ENCODE measurements at regions not wholly inside any gene's neighbourhood (a gene's known extent, or its start where the extent isn't known, plus 50 kb on each side); places are given as distances from the start of the nearest gene placed in this dataset.

DNA sequence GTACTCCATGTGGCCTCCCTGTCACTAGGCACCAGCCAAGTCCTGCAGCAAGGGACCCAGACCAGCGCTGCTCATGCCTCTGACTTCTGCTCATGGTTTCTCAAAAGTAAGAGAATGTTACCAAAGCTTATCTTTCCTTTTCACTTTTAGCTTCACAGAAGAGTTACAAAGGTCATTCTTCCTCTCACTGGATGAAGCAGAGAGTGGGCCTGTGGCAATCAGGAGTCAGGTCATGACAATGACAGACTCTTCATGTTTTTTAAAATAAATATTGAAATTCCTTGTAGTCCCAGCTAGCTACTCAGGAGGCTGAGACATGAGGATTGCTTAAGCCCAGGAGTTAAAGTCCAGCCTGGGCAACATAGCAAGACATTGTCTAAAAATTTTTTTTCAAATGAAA is 126.1 kb downstream of the OSR1 start:
- DNase-seq, result no peak

DNA sequence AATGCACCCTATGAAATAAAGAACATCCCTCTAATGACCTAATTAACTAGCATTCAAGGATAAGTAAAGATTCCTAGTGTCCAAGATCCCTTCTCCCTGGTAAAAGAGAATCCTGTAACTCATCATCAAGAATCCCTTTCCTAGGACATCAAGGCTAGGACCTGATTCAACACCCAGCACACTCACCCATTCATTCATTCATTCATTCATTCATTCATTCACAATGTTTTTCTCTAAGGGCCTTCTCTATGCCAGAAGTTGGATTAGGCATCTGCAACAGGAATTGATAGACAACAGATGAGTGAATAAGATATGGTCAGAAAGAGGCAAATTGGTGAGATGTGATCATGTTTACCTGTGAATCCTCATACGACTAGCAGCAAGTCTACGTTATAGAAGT is 126.8 kb downstream of the OSR1 start:
- no peak for DNase-seq

DNA sequence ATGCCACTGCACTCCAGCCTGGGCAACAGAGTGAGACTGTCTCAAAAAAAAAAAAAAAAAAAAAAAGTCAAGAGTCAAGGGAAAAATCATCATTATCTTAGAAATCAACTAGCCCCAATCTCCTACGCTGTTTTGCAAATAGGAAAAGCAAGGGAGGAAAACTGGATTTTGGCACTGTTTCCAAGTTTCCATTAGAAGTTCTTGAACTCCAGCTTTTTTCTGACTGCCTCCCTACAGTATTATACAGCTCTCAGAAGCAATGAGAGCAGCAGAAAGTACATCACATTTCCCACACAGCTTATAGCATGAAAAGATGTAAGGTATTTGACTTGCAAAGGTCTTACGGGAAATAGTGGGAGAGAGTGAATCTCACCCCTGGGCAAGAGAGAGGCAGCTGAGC is 127.8 kb downstream of the OSR1 start:
- no peak for DNase-seq

DNA sequence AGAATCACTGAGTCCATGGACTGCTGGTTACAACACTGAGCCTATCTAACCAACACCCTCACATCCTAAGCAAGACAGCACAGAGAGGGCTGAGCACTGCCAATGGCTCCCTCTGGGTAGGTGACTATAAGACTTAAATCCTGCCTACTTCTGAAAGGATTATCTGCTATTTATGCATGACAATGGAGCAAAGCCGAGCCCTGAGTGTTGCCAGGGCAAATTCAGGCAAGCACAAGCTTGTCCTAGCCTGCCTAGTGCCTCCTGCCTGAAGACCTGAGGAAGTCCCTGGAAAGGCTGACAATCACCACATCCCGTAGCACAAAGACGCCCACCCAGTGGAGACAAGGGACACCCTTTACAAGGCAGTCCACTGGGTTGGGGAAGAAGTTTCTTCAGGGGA is 129.7 kb downstream of the OSR1 start:
- DNase-seq, result no peak

DNA sequence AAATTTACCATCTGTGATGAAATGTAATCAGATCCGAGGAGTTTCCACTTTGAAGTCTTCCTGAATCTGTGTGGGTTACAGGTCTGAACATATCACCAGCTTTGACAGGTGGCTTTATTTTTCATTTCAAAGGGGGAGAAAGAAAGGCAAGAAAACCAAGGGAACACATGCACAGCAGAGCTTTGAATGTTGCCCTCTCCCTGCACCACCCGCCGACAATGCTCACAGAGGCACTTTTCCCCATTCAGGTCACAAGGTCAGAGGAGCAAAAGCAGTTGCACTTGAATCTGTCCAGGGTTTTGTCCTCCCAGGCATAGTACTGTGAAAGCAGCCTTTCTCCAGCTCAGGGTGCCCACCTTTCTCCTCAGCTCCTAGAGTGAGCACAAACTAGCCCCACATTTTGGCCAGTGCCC is 130.2 kb downstream of the OSR1 start:
- DNase-seq, result no peak

DNA sequence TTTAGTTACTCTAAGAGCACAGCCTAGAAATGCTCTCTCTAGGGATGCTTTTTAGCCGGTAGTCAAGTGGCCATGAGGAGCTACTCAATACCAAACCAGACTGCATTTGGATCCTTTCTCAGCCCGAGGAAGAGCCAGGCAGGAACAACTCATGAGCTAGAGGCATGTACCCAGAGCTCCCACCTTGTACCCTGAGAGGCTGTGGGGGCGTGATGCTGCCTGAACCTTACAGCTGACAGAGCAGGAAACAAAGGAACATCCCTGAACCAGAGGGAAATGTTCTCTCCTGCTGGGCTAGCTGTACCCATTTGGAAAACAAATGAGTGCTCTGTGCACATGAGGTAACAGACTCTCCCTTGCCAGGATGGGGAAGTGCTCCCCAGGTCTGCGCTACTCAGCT is 131.6 kb downstream of the OSR1 start:
- no peak for DNase-seq

DNA sequence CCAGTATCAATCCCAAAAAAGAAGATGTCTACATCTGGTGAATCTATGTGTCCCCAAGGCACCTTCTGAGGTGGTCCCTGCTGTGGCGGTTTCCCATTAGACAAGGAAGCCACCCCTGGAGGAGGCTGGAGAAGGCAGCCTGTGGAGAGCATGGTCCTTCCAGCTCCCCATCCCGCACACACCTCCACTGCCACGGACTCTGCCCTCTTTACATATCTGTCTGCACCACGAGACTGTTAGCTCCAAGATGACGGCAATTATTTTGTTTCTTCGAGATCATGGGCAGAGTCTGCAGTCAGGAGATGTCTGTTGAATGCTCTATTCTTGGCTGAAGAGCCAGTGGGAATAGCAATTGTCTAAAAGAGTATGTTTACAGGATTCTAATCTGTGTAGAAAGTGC is 132.0 kb downstream of the OSR1 start:
- DNase-seq, result no peak

DNA sequence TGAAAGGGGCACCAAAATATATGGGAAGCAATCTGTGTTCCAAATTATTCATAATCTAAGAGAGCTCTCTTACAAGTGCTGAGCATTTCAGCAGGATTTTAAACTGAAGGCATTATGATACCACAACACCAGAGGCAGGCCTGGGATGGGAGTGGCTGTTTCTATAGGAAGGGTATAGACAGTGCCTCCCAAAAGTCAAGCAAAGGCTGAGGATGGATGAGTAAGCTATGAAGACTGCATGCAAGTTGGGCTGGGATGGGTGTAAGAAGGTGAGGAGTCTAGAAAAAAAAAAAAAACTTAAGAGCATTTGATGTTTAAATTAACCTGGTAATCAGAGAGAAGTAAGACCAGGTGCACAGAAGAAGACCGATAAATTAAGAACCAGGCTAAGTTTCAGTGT is 132.5 kb downstream of the OSR1 start:
- DNase-seq, result no peak

DNA sequence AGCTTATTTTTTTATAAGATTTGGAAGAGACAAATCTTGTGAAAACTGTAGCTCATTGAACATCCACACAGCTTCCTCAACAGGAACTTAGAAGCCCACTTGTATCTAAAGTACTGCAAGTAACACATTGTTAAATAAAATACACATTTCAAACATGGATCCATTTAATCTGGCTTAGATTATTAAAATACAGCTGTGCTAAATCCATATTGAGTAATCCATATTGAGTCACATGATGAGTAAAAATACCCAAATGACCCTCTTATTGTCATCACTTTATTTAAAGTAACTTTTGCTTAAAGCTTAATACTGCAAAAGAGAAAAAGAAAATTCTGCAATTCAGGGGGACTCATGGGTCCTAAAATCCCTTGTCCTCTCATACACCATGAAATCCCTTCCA is 133.3 kb downstream of the OSR1 start:
- no peak for DNase-seq

DNA sequence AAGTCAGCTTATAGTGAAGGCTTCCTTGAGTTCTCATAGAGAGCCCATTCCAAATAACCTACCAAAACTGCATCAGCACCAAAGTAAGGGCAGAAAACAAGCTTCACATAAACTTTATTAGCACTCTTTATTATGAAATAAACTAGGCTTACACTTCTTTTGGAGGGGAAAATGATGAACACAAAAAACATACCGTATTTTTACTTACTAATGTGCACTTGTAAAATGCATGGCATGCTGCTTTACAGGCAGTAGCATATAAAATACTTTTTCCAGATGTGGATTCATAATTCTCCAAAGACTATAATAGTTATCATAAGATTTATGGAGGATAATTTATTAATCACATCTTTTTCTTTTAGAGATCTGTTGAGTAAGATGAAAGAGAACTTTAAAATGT is 133.9 kb downstream of the OSR1 start:
- no peak for DNase-seq

DNA sequence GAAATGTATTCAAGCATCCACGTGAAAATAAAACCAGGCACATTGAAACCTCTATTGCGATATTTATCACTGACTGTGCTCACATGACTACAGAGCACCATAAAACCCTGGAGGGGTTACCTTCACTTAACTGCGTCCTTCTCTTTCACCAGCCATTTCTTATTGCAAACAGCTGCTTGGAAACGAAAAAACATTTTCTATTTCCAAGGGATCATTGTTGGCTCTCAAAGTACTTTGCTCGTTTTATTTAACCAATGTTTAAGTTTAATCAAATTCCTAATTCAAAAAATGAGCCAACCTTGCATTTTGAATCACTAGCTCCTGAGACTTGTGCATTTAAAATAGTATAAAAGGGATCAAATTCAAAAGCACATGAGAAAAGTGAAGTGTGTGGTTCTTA is 134.4 kb downstream of the OSR1 start:
- DNase-seq, result no peak

DNA sequence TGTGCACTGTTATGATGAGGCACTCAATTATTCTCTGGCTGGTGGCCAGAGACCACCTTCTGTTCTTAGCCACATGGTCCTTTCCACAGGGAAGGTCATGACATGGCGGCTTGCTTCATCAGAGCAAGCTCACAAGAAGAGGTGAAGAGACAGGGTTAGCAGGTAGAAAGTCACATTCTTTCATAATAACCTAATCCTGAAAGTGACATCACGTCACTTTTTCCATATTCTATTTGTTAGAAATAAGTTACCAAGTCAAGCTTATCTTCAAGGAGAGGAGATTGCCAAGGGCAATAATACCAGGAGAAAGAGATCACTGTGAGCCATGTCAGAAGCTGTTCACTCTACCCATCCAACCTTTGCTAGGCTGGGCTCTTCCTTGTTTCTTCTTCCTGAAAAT is 139.4 kb downstream of the OSR1 start:
- DNase-seq, result no peak

DNA sequence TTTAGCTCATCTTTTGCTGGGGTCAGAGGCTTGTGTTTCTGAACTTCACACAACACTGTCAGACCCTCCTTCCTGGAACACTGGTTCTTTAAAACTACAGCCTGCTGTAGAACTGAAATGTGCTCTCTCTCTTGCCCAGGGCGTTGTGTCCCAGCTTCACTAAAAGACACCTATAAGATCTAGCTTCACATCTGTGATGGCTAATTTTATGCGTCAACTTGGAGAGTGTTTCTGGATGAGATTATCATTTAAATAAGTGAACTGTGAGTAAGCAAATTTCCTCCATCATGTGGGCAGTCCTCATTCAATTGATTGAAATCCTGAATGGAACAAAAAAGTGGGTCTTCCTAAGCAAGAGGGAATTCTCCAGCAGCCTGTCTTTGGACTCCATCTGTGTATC is 140.3 kb downstream of the OSR1 start:
- DNase-seq, result no peak

DNA sequence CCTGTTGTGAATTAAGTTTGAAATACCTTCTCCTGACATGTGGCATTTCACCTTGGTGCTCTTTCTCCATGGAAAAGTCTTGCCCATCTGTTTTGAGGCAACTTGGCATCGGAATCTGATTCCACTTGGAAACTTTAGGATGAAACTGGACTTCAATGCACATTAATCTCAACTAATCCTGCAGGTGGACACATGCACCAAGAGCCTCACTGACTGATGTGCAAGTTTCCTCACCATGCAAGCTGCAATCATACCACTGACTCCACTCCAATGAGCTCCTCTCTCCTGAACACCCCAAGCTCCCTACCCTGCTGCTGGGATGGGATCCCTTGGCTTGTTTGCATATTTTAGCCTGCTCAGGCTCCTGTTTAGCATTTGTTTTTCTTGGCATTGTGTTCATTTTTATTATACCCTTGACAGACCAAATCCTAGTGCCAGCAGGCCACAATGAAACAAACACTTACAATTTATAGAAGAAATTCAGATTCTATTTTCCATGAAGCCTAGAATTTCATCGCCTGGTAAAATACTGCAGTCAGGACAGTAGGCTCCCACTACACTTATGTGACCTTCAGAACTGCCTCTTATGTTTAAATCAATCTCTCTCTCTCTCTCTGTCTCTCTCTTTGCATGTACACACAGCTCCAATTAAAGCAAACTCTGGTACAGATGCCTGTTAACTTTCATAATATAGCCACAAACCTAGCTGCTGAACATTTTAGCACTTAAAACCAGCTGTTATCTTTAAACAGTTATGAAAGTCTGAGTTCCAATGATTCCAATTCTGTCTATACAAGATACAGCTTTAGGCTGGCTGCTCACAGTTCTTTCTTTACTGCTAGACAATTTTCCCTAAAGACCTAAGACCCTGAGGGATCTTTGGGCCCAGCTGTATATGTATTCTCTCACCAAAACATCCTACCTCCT is 141.5 kb downstream of the OSR1 start:
- no peak for DNase-seq

DNA sequence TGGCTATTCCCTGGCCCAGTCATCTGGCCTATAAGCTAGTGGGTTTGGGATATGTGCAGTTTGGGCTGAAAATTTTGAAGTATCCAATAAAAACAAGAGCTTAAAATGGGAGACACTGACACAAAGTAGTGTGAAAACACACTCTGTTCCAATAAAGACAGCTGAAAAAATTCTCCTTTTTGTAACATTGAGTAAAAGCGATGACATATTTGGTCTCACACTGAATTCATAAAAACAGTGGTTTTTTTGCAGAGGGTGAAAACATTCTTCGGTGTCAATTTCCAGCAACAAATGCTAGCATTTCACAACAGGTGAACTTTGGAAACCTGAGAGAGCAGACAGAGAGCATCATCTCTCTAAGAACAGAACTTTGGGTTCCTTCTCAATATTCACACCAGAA is 142.2 kb downstream of the OSR1 start:
- no peak for DNase-seq

DNA sequence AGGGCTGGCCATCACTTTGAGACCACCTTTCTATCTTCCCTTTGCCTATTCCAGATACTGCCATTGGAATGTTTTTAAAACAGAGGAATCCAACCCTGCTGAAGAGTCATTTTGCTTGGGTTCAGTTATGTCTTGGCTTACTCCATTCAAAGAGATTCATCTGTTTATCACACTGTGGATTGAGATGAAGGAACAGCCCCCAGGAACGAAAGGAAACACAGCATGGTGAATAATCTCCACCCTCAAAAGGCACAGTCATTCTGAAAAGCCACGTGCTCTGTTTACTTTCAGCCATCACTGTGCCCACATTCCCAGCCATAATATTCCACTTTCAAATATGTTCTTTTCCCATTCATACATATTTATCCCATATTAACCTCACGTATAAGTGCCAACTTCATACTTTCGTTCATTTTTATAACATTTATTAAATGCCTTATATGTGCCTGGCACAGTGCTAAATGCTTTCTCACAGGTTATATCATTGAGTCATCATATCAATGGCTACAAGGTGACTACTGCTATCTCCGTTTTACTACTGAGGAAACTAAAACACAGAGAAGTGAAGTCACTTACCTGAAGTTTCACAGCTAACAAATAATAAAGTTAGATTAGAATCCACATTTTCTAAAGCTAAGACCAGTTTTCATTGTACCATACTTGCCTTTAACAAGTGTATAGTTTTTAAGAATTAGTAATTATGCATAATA is 143.6 kb downstream of the OSR1 start:
- DNase-seq, result peak in 1 of 2 donors; percentile 1

DNA sequence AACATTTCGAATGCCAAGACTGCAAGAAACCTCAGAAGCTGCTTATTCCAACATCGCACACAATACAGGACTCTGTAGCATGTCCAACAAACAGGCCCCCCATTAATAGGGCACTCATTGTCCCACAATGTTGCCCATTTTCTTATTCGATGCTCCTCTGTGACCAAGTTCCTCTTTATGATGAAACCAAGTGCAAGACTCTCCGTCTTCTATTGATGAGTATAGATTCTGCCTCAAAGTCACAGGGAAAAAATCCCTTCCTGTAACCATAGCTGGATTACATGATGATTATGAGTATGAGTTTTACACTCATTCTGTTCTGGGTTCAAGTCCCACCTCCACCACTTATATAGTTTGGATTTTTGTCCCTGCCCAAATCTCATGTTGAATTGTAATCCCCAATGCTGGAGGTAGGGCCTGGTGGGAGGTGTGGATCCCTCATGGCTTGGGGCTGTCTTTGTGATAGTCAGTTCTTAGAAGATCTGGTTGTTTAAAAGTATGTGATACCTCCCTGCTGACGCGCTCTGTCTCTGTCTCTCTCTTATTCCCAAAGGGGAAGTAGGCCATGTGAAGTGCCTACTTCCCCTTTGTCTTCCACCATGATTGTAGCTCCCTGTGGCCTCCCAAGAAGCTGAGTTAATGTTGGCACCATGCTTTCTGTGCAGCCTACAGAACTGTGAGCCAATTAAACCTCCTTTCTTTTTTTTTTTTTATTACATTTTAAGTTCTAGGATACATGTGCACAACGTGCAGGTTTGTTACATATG is 148.7 kb downstream of the OSR1 start:
- DNase-seq, result no peak

DNA sequence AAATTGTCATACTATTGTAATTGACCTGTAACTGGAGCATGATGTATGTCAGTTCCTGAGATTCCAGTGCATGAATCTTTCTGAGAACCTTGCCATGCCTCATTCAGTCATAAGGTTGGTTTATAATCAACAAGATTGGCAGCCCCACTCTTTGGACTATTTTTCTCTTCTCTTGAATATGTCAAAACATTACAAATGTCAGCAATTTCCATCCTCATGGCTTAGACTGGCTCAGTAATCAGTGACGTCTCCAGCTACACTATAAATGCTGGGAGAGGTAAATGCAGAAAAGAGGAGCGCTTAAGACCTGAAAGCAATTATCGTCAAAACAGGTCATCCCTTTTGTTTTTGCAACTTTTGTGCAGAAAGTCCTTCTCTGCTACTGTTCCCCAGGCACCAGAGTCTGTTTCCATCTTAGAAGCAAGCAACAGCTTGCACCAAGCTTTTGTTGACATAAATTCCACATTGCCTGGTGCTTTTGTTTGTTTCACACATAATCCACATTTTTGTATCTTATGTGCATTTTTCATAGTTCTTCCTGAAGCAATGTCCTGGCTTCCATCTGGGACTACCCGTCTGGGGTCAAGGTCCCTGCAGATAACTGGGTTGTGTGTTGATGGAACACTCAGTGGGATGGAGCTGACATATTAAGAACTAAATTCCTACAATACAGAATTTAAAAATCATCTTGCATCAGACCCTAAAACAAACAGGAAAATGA is 149.8 kb downstream of the OSR1 start:
- no peak for DNase-seq

DNA sequence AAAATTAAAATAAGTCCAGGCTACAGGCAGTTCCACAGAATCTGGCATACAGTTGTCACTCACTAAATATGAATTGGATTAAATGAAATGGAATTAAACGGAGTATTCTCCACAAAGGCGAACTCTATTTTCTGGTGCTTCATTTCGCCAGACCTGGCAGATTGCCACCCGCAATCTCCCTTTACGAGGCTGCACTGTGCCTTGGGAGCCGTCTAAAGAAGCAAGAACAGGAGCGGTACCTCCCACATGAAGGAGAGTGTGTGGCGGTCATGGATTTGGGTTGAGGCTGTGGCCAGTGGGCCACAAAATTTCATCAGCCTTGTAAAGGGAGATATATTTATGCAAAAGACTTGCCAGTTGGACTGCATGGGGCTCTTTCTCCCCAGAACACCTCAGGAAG is 151.0 kb downstream of the OSR1 start:
- no peak for DNase-seq

DNA sequence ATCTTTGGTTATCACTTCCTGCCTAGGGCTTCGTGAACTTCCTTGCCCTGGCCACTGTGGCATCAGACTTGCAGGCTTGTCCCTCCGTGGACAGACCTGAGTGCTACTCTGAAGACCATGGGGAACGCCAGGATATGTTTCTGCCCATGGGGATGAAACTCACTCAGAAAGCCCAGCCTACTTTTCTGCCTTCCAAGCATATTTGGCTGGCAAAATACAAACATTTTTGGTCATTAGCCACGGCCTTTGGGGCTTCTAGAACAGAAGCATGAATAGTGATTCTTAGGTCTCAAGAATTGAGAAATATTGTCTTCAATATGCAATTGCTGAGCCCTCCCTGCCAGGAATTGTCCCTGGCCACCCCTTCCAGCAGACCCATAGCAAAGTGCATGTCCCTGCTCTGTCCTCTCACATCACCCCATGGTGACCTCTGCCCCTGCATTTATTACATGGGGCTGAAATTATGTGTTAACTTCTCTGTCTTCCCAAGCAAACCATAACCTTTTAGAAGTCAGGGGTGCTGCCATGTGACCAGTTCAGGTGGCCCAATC is 152.4 kb downstream of the OSR1 start:
- no peak for DNase-seq

DNA sequence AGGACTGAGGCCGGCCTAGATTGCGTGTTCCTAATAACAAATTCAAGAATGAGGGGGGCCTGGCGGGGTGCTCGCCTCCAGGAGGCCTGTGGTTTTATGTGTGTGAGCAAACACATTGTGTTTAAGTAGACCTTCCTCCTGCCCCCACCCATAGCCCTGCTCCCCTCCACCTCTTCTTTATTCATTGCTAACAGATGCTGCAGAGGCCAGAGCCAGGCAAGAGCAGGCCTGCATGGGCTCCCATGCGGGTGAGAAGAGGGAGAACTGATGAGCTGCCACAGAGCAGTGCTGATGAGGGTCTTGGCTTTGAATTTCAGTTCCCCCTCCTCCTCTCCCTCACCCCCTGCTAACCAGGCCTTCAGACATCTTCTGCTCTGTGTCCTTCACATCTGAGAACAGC is 154.6 kb downstream of the OSR1 start:
- DNase-seq, result no peak

DNA sequence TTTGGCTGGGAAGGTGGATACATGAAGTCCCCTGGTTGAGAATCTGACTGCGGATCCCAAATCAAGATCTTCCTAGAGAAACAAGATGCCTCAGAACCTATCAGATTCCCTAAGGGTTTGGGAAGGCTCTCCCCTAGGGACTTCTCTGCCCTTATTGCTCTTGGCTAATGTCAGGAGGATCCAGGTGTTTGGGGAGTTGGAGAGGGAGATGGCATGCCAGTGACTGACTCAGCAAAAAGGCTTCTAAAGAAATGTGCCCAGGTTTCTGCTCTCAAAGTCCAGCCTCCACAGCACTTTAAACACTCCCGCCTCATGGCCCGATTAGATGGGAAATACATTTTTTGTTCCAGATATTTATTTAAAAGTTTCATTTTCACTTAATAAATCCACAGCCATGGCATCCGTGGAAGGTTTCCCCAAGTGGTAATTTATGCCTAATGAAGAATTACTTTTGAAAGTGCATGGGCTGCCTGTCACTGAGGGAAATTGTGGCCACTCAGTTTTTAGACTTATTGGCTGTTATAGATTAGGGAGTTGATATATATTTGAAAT is 156.4 kb downstream of the OSR1 start:
- DNase-seq, result no peak
